ENCODE measurements at regions not wholly inside any gene's neighbourhood (a gene's known extent, or its start where the extent isn't known, plus 50 kb on each side); places are given as distances from the start of the nearest gene placed in this dataset.

DNA sequence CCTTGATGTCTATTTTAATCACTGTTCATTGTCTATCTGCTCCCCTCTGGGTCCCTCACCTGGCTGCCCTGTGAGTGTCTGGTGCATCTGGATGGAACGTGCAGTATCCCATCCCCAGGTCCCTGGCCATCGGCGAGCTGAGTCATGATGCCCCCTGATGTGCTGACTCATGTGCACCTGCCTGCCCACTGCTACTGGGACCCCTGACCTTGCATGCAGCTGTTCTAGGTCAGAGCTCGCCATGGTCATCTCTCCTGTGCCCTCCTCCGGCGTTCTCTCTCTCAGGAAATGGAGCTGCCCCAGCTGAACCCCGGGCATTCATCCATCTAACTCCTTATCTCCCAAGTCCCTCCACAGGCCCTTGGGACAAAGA is 516.2 kb upstream of the HS6ST1 start (continued):
- TF ChIP-seq, protein P1, sequence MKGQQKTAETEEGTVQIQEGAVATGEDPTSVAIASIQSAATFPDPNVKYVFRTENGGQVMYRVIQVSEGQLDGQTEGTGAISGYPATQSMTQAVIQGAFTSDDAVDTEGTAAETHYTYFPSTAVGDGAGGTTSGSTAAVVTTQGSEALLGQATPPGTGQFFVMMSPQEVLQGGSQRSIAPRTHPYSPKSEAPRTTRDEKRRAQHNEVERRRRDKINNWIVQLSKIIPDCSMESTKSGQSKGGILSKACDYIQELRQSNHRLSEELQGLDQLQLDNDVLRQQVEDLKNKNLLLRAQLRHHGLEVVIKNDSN (IDR thresholded peaks at IDR 0.05; ENCODE audit: borderline replicate concordance, low read depth): no peak
- TF ChIP-seq EP300 (IDR thresholded peaks at IDR 0.05; ENCODE audit: borderline replicate concordance in 1 of 2, low read depth in 1 of 2, low read length in 1 of 2) (no peak), FOXJ3 (CRISPR knock-in tag; IDR thresholded peaks at IDR 0.05) (no peak), FOXM1 (IDR thresholded peaks at IDR 0.05; ENCODE audit: low read depth) (no peak), RCOR1 (IDR thresholded peaks at IDR 0.05; ENCODE audit: low read length) (no peak), SIN3A (IDR thresholded peaks at IDR 0.05; ENCODE audit: borderline replicate concordance, low read depth, low read length) (no peak)
- TF ChIP-seq, protein P2, sequence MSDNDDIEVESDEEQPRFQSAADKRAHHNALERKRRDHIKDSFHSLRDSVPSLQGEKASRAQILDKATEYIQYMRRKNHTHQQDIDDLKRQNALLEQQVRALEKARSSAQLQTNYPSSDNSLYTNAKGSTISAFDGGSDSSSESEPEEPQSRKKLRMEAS (IDR thresholded peaks at IDR 0.05; ENCODE audit: low read depth): no peak

DNA sequence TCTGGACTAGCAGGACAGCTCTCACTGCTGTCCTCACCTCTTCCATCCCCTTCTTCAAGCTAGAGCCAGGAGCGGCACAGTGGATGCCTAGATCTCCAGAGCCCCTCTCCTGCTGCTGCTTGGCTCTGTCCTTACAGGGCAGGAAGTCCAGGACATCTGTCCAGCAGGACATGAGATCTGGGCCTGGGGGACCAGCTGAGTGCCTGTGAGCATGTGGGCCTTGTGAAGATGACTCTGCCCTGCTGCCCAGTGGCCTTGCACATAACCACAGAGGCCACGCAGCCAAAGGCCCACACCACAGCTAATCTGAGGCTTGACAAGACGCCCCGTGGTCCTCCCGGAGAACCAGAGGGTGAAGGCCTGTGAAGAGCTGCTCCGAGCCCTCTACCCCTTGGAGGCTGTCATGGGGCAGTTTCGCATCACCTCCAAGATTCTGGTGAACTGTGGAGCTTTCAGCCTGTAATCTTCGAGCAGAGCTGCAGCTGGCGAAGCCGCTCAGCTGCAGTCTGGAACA is 516.7 kb upstream of the HS6ST1 start:
- H3K27ac ChIP-seq (ENCODE audit: low read depth in 2 of 2, low read length in 1 of 2): no peak overlapping the region
- H3K27me3 ChIP-seq (ENCODE audit: insufficient read depth): no peaks in the 10 kb centered on the region
- ChIA-PET POLR2A (no interaction called here), CTCF (interaction anchor here (1.2 to 1.3 kb wide), 2 partner anchors 79 to 83 kb away, joined by 3 read pairs; no protein-coding TSS in a partner anchor)
- H3K36me3 ChIP-seq (replicated peaks in 1 of 2; ENCODE audit: control insufficient read depth in 1 of 2, insufficient read depth in 2 of 2, low read length in 1 of 2): no peaks in the 10 kb centered on the region
- no peaks in the 10 kb centered on the region for H4K20me1 ChIP-seq (ENCODE audit: insufficient read depth)
- H3K9me3 ChIP-seq: no peaks in the 10 kb centered on the region
- no peak overlapping the region for H3K4me2 ChIP-seq
- H3K79me2 ChIP-seq (ENCODE audit: insufficient read depth): no peaks in the 10 kb centered on the region
- H3K4me3 ChIP-seq (ENCODE audit: low read depth in 2 of 2, low read length in 1 of 2): no peak overlapping the region
- H3F3A ChIP-seq (replicated peaks; ENCODE audit: insufficient read depth): no peaks in the 10 kb centered on the region
- WGBS (ENCODE audit: low lambda C conversion rate): 43% methylated on average over 1 of the region's 10 CpGs
- no peak overlapping the region for H3K9ac ChIP-seq
- no peak for TF ChIP-seq FOXJ3 (CRISPR knock-in tag; IDR thresholded peaks at IDR 0.05)
- TF ChIP-seq MEF2A (IDR thresholded peaks at IDR 0.05; ENCODE audit: borderline replicate concordance, low read depth): no peak
- no peak for TF ChIP-seq FOSL2 (IDR thresholded peaks at IDR 0.05; ENCODE audit: borderline replicate concordance, low read depth)
- no peak for TF ChIP-seq TEAD4 (IDR thresholded peaks at IDR 0.05; ENCODE audit: borderline replicate concordance, insufficient read depth)
- TF ChIP-seq, protein P3, sequence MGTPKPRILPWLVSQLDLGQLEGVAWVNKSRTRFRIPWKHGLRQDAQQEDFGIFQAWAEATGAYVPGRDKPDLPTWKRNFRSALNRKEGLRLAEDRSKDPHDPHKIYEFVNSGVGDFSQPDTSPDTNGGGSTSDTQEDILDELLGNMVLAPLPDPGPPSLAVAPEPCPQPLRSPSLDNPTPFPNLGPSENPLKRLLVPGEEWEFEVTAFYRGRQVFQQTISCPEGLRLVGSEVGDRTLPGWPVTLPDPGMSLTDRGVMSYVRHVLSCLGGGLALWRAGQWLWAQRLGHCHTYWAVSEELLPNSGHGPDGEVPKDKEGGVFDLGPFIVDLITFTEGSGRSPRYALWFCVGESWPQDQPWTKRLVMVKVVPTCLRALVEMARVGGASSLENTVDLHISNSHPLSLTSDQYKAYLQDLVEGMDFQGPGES (IDR thresholded peaks at IDR 0.05; ENCODE audit: low read depth, low read length): no peak
- no peak for TF ChIP-seq RFX5 (IDR thresholded peaks at IDR 0.05; ENCODE audit: low read length)
- no peak for TF ChIP-seq RCOR1 (IDR thresholded peaks at IDR 0.05; ENCODE audit: low read length)
- TF ChIP-seq NRF1 (IDR thresholded peaks at IDR 0.05; ENCODE audit: low read depth, low read length): no peak
- TF ChIP-seq ELF1 (IDR thresholded peaks at IDR 0.05): no peak
- no peak for TF ChIP-seq POLR2AphosphoS5 (IDR thresholded peaks at IDR 0.05; ENCODE audit: low read depth, low read length)
- no peak for TF ChIP-seq FOXM1 (IDR thresholded peaks at IDR 0.05; ENCODE audit: low read depth)
- no peak for TF ChIP-seq NFIC (IDR thresholded peaks at IDR 0.05; ENCODE audit: borderline replicate concordance)
- TF ChIP-seq GABPA (IDR thresholded peaks at IDR 0.05; ENCODE audit: low read depth): no peak
- TF ChIP-seq, protein P4, sequence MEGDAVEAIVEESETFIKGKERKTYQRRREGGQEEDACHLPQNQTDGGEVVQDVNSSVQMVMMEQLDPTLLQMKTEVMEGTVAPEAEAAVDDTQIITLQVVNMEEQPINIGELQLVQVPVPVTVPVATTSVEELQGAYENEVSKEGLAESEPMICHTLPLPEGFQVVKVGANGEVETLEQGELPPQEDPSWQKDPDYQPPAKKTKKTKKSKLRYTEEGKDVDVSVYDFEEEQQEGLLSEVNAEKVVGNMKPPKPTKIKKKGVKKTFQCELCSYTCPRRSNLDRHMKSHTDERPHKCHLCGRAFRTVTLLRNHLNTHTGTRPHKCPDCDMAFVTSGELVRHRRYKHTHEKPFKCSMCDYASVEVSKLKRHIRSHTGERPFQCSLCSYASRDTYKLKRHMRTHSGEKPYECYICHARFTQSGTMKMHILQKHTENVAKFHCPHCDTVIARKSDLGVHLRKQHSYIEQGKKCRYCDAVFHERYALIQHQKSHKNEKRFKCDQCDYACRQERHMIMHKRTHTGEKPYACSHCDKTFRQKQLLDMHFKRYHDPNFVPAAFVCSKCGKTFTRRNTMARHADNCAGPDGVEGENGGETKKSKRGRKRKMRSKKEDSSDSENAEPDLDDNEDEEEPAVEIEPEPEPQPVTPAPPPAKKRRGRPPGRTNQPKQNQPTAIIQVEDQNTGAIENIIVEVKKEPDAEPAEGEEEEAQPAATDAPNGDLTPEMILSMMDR (IDR thresholded peaks at IDR 0.05): no peak
- no peak for TF ChIP-seq SMC3 (IDR thresholded peaks at IDR 0.05; ENCODE audit: low read depth, low read length)
- TF ChIP-seq RXRA (IDR thresholded peaks at IDR 0.05; ENCODE audit: borderline replicate concordance, low read depth): no peak
- TF ChIP-seq, protein P5, sequence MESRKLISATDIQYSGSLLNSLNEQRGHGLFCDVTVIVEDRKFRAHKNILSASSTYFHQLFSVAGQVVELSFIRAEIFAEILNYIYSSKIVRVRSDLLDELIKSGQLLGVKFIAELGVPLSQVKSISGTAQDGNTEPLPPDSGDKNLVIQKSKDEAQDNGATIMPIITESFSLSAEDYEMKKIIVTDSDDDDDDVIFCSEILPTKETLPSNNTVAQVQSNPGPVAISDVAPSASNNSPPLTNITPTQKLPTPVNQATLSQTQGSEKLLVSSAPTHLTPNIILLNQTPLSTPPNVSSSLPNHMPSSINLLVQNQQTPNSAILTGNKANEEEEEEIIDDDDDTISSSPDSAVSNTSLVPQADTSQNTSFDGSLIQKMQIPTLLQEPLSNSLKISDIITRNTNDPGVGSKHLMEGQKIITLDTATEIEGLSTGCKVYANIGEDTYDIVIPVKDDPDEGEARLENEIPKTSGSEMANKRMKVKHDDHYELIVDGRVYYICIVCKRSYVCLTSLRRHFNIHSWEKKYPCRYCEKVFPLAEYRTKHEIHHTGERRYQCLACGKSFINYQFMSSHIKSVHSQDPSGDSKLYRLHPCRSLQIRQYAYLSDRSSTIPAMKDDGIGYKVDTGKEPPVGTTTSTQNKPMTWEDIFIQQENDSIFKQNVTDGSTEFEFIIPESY (IDR thresholded peaks at IDR 0.05; ENCODE audit: borderline replicate concordance, low read depth): no peak
- TF ChIP-seq EP300 (IDR thresholded peaks at IDR 0.05; ENCODE audit: borderline replicate concordance in 1 of 2, low read depth in 1 of 2, low read length in 1 of 2): no peak
- TF ChIP-seq EZH2phosphoT487 (IDR thresholded peaks at IDR 0.05; ENCODE audit: borderline replicate concordance, low read depth): no peak
- no peak for TF ChIP-seq CHD2 (IDR thresholded peaks at IDR 0.05; ENCODE audit: low read length, partially characterized antibody)
- H2AFZ ChIP-seq (ENCODE audit: low read depth): no peak overlapping the region
- no peak for DNase-seq
- no peaks in the 10 kb centered on the region for H3K9me2 ChIP-seq
- H3K4me1 ChIP-seq (ENCODE audit: control insufficient read depth in 1 of 2, insufficient read depth in 2 of 2, low read depth in 1 of 2, low read length in 1 of 2): peaks cover 0 to 3% of the 10 kb centered on the region in 2 experiments; a peak in 1 of 4 replicates

Data from SK-N-SH (cell line).